ENCODE measurements at regions not wholly inside any gene's neighbourhood (a gene's known extent, or its start where the extent isn't known, plus 50 kb on each side); places are given as distances from the start of the nearest gene placed in this dataset.

GRCh38 chr14:38618514-38618913 is 362.6 kb upstream of the CLEC14A start:
- Histone ChIP-seq H4K5ac (ENCODE audit: insufficient read length, low read depth, low read length) (no peak overlapping the region), H2BK5ac (ENCODE audit: low read depth, low read length) (no peak overlapping the region), H2BK120ac (replicated peaks; ENCODE audit: low read depth, low read length) (no peak overlapping the region), H2BK12ac (ENCODE audit: low read depth, low read length) (no peak overlapping the region), H3K9ac (replicated peaks in 1 of 4; ENCODE audit: extremely low read depth in 1 of 4, low read depth in 3 of 4, low read length in 3 of 4) (no peak overlapping the region), H2BK15ac (ENCODE audit: low read length) (no peak overlapping the region), H3K9me3 (ENCODE audit: insufficient read depth in 2 of 2, low read depth in 1 of 2, low read length in 1 of 2) (peaks cover 0 to 4% of the 10 kb centered on the region in 2 experiments; a peak in 1 of 4 replicates), H2AFZ (ENCODE audit: low read length) (no peak overlapping the region), H4K20me1 (replicated peaks in 1 of 2; ENCODE audit: control insufficient read depth in 1 of 2, insufficient read depth in 2 of 2, low read length in 2 of 2) (no peaks in the 10 kb centered on the region), H3K18ac (ENCODE audit: extremely low read depth, low read length) (no peak overlapping the region), H3K27me3 (replicated peaks in 1 of 4; ENCODE audit: control insufficient read depth in 3 of 4, extremely low read depth in 1 of 4, insufficient read depth in 3 of 4, low read length in 3 of 4) (no peaks in the 10 kb centered on the region), H3K79me2 (ENCODE audit: control insufficient read depth in 1 of 2, insufficient read depth in 2 of 2, low read length in 2 of 2) (no peaks in the 10 kb centered on the region), H4K91ac (replicated peaks; ENCODE audit: insufficient read length, low read length) (no peak overlapping the region), H2BK20ac (ENCODE audit: low read length) (no peak overlapping the region), H3K23ac (ENCODE audit: insufficient read length) (no peak overlapping the region), H3K79me1 (ENCODE audit: low read depth, low read length) (no peaks in the 10 kb centered on the region), H3K23me2 (ENCODE audit: low read depth, low read length) (no peaks in the 10 kb centered on the region), H3K27ac (ENCODE audit: low read depth, low read length) (no peak overlapping the region), H3K4ac (replicated peaks; ENCODE audit: insufficient read length, low read depth, low read length) (no peak overlapping the region), H3K4me1 (replicated peaks in 1 of 4; ENCODE audit: control insufficient read depth in 3 of 4, insufficient read depth in 4 of 4, low read length in 3 of 4) (no peaks in the 10 kb centered on the region), H2AK5ac (ENCODE audit: low read depth, low read length) (no peak overlapping the region), H3K4me2 (ENCODE audit: insufficient read depth in 1 of 2, low read depth in 2 of 2, low read length in 2 of 2) (no peak overlapping the region), H4K8ac (ENCODE audit: extremely low read depth, insufficient read depth, low read length) (no peak overlapping the region), H3K36me3 (ENCODE audit: control insufficient read depth in 2 of 4, insufficient read depth in 4 of 4, low read length in 3 of 4) (no peaks in the 10 kb centered on the region), H3K4me3 (ENCODE audit: extremely low read depth in 1 of 4, insufficient read depth in 2 of 4, low read depth in 3 of 4, low read length in 4 of 4) (no peak overlapping the region), H3K14ac (ENCODE audit: insufficient read length) (no peak overlapping the region), H3K56ac (replicated peaks; ENCODE audit: insufficient read length, low read depth, low read length) (no peak overlapping the region)
- DNase-seq (ENCODE audit: low read depth in 1 of 2, low spot score in 2 of 2): no peak
- CTCF ChIA-PET (ENCODE audit: partially characterized antibody): interaction anchor here (0.8 to 2.4 kb wide), 8 partner anchors 11 to 716 kb away, joined by 3 to 9 read pairs (median 4); no protein-coding TSS in a partner anchor
- TF ChIP-seq RAD21 (IDR thresholded peaks at IDR 0.05 in 1 of 2, conservative IDR thresholded peaks at IDR 0.05 in 1 of 2; ENCODE audit: low read depth in 2 of 2, low read length in 2 of 2) (peak; percentile 20 to 36; a peak in 2 of 4 replicates), CTCF (IDR thresholded peaks at IDR 0.05; ENCODE audit: control extremely low read depth in 1 of 3, insufficient read depth in 1 of 3, low read depth in 1 of 3, low read length in 3 of 3) (peak in 1 of 3 experiments; percentile 47; a peak in 1 of 4 replicates), RXRA (IDR thresholded peaks at IDR 0.05; ENCODE audit: insufficient read depth, low read depth, low read length) (no peak), SIX5 (IDR thresholded peaks at IDR 0.05; ENCODE audit: low read depth, low read length) (no peak), CHD1 (IDR thresholded peaks at IDR 0.05; ENCODE audit: low read depth, low read length) (no peak)
- POLR2A ChIA-PET (ENCODE audit: partially characterized antibody): no interaction called here
- no peak for FAIRE-seq
- WGBS, 2 experiments (ENCODE audit: extremely low coverage in 1 of 2, insufficient coverage in 1 of 2, insufficient read length in 1 of 2, insufficient replicate concordance in 2 of 2, low coverage in 1 of 2, low lambda C conversion rate in 2 of 2, missing lambda C conversion rate in 1 of 2): 100% methylated on average over 1 of the region's 1 CpG; no CpG with 5 or more reads in 1 of the 2 experiments

All from H1 (cell line).